HFFc6 (cell line): ENCODE measurements at regions not wholly inside any gene's neighbourhood (a gene's known extent, or its start where the extent isn't known, plus 50 kb on each side); places are given as distances from the start of the nearest gene placed in this dataset.
"Not testable (repeated sequence)": the region's sequence is repeated elsewhere in the genome, so short reads cannot be mapped to it uniquely, and the experiment has no call there.

ENCODE experiments used
- DNase-seq: peaks from one replicate; pipeline ENCODE4 v3.0.0-alpha.2; 2018
- H3K27ac Mint-ChIP-seq: 2 replicates; pipeline ENCODE4 v1.8.0; 2020; ENCODE audit warnings: mild to moderate bottlenecking, mixed read lengths
- H3K27me3 Mint-ChIP-seq: 2 replicates; pipeline ENCODE4 v1.8.0; 2021; ENCODE audit warnings: mild to moderate bottlenecking, moderate library complexity, mixed read lengths; ENCODE audit not compliant: insufficient read depth
- H3K36me3 Mint-ChIP-seq: 2 replicates; pipeline ENCODE4 v1.8.0; 2021; ENCODE audit warnings: low read depth, mixed read lengths
- H3K4me1 Mint-ChIP-seq: 2 replicates; pipeline ENCODE4 v1.8.0; 2020; ENCODE audit warnings: low read depth, mixed read lengths
- H3K4me3 Mint-ChIP-seq: 2 replicates; pipeline ENCODE4 v1.8.0; 2020; ENCODE audit warnings: mild to moderate bottlenecking, moderate library complexity, mixed read lengths
- H3K9me3 Mint-ChIP-seq: 2 replicates; pipeline ENCODE4 v1.8.0; 2020; ENCODE audit warnings: mild to moderate bottlenecking, mixed read lengths
- TF ChIP-seq, protein P1 (sequence below): fragments of 200-600 bp; sonication (generic); IDR thresholded peaks from 2 replicates; pipeline ENCODE4 v1.5.0; 2021; ENCODE audit warnings: antibody characterized with exemption, mild to moderate bottlenecking

DNA sequence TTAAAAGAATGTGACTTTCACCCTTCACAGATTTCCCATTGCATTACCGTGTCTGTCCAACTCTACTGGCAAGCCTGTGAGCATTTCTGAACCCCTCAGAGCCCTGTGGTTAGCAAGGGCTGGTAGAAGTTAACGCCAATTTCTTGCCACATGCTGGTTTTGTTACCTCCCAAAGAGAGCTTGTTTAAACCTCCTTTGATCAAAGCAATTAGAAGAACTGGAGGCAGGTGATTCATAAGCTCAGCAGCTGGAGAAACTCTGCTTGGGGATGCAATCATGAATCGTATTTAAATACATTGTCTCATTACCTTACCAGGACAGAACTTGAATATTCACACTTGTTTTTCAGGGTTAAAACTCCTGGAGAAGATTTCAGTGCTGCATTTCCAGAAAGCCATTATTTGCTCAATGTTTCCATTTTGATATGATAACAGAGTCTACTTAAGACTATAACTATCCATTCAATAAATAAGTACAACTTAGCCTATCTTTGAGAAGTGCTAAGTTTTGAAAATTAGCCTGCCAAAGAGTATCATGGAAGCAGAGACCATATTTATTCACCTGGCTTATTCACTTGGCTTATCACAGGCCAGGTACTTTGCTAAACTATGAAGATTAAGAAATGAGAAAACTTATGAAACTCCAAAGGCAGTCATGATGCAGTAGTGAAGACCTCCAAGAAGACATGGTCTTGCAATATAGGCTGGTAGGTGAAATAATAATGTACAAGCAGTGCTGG, 292.8 kb downstream of the INSIG2 start:
- Mint-ChIP-seq H3K27ac (no peak overlapping the region), H3K36me3 (no peaks in the 10 kb centered on the region), H3K4me1 (no peaks in the 10 kb centered on the region), H3K4me3 (no peak overlapping the region), H3K27me3 (no peaks in the 10 kb centered on the region; the same call in 1 of the 2 replicates), H3K9me3 (peaks cover 25% of the 10 kb centered on the region)
- TF ChIP-seq, protein P1, sequence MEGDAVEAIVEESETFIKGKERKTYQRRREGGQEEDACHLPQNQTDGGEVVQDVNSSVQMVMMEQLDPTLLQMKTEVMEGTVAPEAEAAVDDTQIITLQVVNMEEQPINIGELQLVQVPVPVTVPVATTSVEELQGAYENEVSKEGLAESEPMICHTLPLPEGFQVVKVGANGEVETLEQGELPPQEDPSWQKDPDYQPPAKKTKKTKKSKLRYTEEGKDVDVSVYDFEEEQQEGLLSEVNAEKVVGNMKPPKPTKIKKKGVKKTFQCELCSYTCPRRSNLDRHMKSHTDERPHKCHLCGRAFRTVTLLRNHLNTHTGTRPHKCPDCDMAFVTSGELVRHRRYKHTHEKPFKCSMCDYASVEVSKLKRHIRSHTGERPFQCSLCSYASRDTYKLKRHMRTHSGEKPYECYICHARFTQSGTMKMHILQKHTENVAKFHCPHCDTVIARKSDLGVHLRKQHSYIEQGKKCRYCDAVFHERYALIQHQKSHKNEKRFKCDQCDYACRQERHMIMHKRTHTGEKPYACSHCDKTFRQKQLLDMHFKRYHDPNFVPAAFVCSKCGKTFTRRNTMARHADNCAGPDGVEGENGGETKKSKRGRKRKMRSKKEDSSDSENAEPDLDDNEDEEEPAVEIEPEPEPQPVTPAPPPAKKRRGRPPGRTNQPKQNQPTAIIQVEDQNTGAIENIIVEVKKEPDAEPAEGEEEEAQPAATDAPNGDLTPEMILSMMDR: no peak
- no peak for DNase-seq

DNA sequence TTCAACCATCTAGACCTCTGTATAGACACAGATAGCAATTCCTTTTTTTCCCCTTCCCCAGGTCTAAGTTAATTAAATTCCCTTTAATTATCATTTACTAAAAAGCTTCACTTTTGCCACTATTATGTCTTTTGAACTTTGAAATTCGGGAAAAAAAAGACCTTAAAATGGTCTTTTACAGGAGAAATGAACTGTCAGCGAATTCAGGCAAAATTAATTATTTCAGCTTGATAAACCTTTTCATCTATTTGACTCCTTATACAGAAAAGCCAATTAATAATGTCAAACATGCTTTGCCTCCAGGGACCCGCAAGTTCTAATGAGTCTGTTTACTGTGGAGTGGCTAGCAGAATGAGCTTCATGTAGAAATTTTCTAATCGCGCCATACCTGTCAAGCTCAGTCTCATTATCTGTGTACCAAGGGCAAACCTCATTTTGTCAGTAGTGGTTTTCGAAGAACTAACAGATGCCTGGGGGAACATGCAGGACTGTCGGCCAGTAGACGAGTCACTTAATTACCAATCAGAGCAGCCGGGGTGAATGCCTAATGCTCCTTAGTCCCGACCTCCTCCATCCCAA, 287.7 kb downstream of the INSIG2 start:
- TF ChIP-seq, protein P1: no peak
- Mint-ChIP-seq H3K36me3 (no peaks in the 10 kb centered on the region), H3K27ac (no peak overlapping the region), H3K27me3 (no peaks in the 10 kb centered on the region; the same call in 1 of the 2 replicates), H3K4me1 (no peaks in the 10 kb centered on the region), H3K9me3 (peaks cover 8% of the 10 kb centered on the region), H3K4me3 (no peak overlapping the region)
- DNase-seq: no peak

DNA sequence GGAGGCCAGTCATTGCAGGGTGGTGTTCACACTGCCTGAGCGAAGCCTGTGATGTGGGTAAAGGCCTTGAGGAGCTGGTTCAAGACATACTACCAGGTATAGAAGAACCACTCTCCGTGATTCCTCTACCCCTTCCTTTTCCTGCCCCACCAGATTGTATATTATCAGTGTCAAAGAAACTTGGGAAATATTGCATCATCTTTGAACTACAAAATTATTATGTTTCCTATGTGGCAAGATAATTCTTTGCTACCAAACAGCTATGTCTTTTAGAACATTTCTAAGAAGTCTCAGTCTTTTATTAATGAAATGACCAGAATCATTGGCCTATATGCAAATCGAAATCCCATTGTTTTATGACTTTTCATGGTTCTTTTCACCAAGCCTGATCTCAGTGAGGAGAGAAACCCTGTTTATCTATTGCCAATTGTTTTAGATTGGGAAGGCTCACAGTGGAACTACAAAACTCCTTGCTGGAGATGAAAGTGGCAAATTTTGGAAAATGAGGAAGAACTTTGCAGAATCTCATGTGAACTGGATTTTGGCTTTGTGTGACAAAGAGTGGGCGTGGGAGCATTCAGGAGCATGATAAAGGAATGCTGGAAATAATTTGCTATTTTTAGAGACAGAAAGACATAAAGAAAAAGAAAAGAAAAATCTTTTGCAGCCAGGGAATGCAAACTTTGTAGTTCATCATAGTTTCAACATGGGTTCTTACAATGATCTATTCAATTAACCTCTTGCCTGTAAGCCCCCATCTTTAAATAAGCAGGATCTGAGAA, 286.9 kb downstream of the INSIG2 start:
- Mint-ChIP-seq H3K36me3 (no peaks in the 10 kb centered on the region), H3K4me1 (no peaks in the 10 kb centered on the region), H3K9me3 (peaks cover 8% of the 10 kb centered on the region), H3K4me3 (no peak overlapping the region), H3K27me3 (no peaks in the 10 kb centered on the region; the same call in 1 of the 2 replicates), H3K27ac (no peak overlapping the region)
- TF ChIP-seq, protein P1: no peak
- DNase-seq: no peak

DNA sequence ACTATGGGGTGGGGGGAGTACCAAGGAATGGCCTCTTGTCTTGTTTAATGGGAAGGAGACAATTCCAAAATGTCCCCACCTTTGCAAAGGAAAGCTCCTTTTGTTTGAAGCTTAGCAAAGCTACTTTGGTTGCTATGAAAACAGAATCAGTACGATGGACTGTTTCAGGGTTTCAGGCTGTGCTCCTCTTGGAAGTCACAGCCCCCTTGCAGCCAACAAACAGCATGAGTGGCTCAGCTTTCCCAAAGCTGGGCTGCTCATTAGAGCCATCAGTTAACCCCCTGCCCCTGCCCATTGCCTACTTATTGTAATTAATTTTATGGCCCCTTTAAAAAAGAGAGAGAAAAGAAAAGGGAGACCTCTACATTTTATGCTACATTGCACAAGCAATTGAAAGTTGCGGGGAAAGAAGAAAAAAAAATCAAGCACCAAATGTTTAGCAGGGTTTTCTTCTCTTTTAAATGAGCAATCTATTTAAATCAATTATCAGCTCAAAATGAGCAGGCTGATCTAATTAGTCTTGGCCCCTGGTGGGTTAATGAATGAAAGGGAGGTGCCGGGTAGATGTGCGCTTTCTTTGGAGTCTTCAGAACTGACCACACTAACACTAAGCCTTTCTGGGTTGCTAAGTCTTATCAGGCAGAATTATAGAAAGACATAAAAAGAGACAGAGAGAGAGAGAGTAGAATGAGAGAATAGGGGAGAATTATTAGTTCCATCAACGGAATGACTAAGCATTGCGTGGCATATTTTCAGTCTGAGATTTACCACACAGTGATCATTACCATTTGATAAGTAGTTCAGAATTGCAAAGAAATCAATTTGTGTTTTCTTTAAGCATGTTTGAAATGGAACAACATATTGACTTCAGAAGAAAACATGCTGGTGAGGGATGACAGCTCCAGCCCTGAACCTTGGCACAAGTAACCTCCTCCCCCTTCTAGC, 284.9 kb downstream of the INSIG2 start:
- H3K9me3 Mint-ChIP-seq: peaks cover 8% of the 10 kb centered on the region
- H3K36me3 Mint-ChIP-seq: no peaks in the 10 kb centered on the region
- no peak for DNase-seq
- no peaks in the 10 kb centered on the region for H3K4me1 Mint-ChIP-seq
- H3K4me3 Mint-ChIP-seq: no peak overlapping the region
- TF ChIP-seq, protein P1: no peak
- peaks cover 3% of the 10 kb centered on the region for H3K27me3 Mint-ChIP-seq
- no peak overlapping the region for H3K27ac Mint-ChIP-seq

DNA sequence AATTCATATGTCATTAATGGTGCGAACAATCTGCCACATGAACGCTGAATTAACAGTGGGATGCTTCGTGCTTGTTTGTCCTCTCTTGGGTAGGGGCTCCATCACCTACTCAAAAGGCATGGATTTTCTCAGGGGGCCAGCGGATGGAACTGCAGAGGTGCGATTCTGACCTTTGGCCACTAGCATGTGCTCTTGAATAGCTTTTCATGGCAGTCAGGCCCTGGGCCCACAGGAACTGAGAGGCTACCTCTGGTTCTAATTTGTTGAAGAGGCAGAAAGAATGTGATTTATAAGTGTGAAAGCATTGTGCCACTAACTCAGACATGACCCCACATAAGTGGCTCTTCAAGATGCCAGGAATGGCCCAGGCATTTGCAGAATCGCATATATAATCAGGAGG, 283.2 kb downstream of the INSIG2 start:
- no peaks in the 10 kb centered on the region for H3K4me1 Mint-ChIP-seq
- no peak overlapping the region for H3K27ac Mint-ChIP-seq

DNA sequence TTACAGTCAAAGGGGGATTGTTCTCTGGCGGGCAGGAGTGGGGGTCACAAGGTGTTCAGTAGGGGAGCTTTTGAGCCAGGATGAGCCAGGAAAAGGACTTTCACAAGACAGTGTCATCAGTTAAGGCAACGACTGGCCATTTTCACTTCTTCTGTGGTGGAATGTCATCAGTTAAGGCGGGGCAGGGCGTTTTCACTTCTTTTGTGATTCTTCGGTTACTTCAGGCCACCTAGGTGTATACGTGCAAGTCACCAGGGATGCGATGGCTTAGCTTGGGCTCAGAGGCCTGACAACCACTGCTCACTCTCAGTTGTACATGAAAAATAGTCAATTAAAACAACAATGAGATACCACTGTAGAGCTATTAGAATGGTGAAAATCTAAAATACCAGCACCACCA, 281.2 kb downstream of the INSIG2 start:
- not testable (repeated sequence) for H3K36me3 Mint-ChIP-seq, H3K27me3 Mint-ChIP-seq, H3K27ac Mint-ChIP-seq, H3K4me1 Mint-ChIP-seq, H3K9me3 Mint-ChIP-seq, H3K4me3 Mint-ChIP-seq, DNase-seq

More for the DNA sequence above, 283.2 kb downstream of the INSIG2 start:
- peak; percentile 15 for DNase-seq
- Mint-ChIP-seq H3K4me3 (no peak overlapping the region), H3K27me3 (peaks cover 3% of the 10 kb centered on the region), H3K9me3 (no peaks in the 10 kb centered on the region), H3K36me3 (no peaks in the 10 kb centered on the region)
- TF ChIP-seq, protein P1: peak; percentile 60
